Stimulated activated CD8-positive, alpha-beta memory T cell treated with anti-CD3 and anti-CD28 coated beads, Interleukin-15, amount 100 ng/mL, for 48 hours (primary cell): ENCODE measurements at regions not wholly inside any gene's neighbourhood (a gene's known extent, or its start where the extent isn't known, plus 50 kb on each side); places are given as distances from the start of the nearest gene placed in this dataset.

Experiments
- DNase-seq, 2 donors: peaks; one replicate each; pipeline ENCODE4 v3.0.0-alpha.2; 2020; ENCODE audit warnings: low read depth in 2 of 2

DNA sequence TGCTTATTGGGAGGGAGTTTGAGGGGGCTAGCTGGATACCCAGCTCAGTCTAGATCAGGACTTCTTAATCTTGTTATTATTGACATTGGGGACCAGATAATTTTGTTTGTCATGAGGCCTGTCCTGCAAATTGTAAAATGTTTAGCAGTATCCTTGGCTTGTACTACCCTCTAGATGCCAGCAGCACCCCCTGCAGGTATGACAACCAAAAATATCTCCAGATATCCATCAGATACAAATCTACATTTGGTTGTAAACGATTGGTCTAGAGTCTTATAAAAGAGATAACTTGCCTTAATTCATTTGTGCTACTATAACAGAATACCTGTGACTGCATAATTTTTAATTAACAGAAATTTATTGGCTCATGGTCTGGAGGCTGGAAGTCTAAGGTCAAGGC lies 1232.2 kb downstream of the XPNPEP1 start:
- DNase-seq = no peak

DNA sequence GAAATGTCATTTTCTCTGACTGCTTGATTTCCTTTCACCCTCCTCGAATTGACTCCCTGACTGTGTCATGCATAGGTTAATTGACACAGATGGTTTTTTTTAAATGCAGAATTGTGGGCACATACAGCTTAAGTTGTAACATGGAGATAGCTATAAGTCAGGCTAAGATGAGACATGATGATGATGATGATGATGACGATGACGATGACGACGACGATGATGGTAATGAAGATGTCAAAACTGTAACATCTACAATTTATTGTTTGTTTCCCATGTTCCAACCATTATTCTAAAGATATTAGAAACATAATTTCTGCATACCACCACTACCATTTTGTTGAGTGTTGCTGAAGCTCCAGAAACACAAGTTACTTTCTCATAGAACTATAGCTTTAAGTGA lies 1232.8 kb downstream of the XPNPEP1 start:
- no peak for DNase-seq

DNA sequence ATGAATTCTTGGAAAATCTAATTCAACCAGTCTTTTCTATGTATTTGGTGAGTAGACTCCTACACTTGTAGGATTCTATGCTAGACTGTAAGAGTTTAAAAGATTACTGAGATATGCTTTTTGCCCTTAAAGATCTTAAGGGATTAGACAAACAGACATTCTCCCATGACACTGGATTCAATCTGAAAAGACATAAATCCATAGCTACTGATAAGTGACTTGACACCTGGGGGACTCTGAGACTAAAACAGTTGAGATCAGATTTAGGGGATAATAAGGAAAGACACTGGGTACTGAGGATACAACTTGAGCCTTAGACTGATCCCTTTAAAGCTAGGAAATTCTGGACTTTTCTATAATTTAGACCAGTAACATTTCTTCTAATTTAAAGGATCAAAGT lies 1233.4 kb downstream of the XPNPEP1 start:
- no peak for DNase-seq

- no peak for DNase-seq
Observed at GRCh38 chr10:108688314-108688713, 1235.0 kb downstream of the XPNPEP1 start.

- DNase-seq = no peak
Observed at GRCh38 chr10:108685863-108686531, 1237.3 kb downstream of the XPNPEP1 start.

DNA sequence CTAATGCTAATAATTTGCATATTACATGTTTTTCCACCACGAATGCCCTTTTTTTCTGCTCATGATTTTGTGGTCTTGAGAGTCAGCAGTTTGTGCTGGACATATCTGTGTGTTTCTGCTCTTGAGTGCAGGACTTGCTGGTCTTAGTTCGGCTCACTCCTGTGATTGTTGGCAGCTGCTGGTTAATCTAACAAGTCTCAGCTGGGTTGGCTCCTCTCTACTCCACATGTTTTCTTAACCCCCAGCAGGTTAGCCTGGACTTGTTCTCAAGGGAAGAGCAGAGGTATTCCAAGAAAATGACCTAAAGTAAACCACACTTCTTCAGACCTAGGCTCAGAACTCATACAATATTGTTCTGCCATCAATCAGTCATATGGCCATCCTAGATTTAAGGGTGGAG lies 1238.9 kb downstream of the XPNPEP1 start:
- DNase-seq = no peak

GRCh38 chr10:108673741-108674140 lies 1249.6 kb downstream of the XPNPEP1 start:
- DNase-seq = no peak

- no peak for DNase-seq
Observed at GRCh38 chr10:108663587-108663986, 1259.7 kb downstream of the XPNPEP1 start.

- no peak for DNase-seq
Observed at GRCh38 chr10:108662975-108663374, 1260.3 kb downstream of the XPNPEP1 start.

DNA sequence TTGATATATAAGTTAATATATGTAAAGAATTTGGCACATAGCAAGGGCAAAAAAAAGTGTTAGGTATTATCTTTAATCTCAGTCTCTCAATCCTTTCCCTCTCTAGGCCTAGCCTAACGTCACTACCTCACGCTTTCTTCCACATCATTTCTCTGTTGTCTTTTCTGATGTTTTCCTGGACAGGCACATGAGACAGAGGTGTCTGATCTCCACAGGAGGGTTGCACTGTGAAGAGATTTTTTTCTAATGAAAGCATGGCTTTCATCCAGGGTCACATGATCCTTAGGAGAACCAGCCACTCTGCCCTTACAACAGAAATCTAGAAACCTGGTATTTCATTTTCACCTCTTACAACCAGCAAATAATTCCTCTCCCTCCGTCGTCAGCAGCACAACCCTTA lies 1268.3 kb downstream of the XPNPEP1 start:
- no peak for DNase-seq

- DNase-seq = no peak
Observed at GRCh38 chr10:108653531-108653930, 1269.8 kb downstream of the XPNPEP1 start.

DNA sequence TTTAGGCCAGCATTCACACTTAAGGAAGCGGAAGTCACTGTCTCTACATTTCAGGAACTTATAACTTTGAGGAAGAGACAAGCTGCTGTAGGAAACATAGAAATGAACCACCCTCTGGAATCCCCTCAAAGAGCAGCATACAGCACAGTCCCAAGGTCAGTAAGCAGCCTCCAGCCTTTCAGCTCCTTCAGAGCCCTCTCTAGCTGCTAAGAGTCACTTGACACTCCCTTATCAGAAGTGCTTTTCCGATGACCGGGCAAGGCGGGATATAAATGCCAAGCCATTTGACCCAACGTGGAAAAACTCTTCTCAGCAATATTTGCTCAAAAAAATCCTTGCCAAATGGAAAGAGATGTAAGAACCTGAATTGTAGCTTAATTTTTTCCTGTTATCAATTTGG lies 1284.3 kb downstream of the XPNPEP1 start:
- no peak for DNase-seq

- DNase-seq = no peak
Observed at GRCh38 chr10:108638225-108638624, 1285.1 kb downstream of the XPNPEP1 start.

GRCh38 chr10:108633046-108633445 lies 1290.3 kb downstream of the XPNPEP1 start:
- no peak for DNase-seq

GRCh38 chr10:108632144-108632543 lies 1291.2 kb downstream of the XPNPEP1 start:
- no peak for DNase-seq

DNA sequence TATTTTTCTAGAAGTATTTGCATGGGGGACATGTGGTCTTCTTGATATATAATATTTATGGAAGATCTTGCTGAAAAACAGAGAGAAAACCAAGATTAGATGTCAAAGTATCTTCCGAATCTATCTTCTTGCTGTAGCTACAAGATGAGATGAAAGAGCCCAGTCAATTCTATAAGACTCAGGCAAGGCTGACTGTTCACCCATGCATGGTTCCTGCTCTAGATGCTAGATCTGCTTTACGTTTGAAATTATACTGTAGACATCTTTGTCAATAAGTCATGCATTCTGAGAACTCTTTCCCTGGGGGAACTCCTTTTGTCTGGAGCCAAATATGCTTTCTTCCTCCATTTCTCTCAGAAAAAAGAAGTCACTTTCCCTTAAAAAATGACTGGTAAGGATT lies 1292.0 kb downstream of the XPNPEP1 start:
- no peak for DNase-seq

DNA sequence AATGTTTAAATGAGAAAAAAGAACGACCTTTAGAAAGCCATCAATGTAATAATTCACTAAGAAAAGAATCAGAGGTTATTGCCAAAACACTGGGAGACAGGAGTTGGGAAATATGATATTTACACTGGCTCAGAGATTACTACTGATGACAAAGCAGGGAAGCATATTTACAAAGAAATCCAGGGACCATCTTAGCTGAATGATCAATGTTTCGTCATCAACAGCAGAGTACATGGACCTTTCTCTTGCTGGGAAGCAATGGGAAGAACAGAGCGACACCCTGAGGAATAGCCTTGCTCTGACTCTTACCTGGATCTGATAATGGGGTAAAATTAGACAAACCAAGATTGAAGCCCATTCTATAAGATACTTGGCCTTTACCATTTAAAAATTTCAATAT lies 1293.5 kb downstream of the XPNPEP1 start:
- DNase-seq = no peak

DNA sequence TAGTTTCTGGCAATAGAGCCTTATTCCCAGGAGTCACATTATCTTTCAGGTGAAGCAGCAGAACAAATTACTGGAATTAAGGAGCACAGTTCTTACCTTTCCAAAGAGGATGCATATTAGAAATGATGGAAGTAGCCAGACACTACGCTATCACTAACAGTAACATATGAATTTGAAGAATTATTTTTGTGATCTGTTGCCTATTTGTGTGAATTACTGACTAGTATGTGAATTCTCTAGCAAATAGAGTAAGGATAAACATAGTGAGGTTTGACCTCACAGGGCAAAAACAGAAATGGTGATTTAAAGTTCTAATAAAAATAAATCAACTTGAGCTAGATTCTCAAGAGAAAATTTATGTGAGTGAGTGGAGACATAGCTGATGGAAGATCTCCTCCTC lies 1299.3 kb downstream of the XPNPEP1 start:
- no peak for DNase-seq

- no peak for DNase-seq
Observed at GRCh38 chr10:108620821-108621534, 1302.3 kb downstream of the XPNPEP1 start.

DNA sequence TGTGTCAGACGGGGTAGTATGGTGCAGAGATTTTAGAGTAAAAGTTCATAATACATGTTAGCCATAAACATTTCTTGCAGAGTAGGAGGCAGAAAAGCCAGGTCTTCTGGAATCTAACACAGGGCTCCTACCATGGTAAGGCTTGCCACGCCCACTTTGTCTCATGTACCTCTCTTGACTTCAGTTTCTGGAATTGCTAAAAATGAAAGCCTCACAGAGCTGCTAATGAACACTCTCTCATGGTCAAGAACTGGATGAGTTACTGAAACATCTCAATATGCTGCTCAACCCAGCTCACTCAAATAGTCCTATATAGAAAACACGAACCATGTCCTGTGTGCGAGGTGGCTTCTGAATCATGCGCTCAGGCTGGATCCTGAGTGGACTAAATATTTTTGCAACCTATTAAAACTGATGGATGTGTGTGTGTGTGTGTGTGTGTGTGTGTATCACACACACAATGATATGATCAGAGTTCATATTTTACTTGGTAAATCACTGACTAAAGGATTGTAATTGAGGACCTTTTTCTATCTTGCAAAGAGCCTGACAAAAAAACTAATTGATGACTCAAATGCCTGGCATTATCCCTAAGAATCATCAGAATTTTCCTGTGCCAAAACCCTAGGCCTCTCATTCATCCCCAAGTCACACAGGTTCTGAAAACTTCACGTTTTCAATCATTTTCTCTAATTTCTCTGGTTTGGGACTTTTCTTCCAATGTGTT lies 1306.6 kb downstream of the XPNPEP1 start:
- no peak for DNase-seq

GRCh38 chr10:108615576-108616320 lies 1307.6 kb downstream of the XPNPEP1 start:
- DNase-seq = no peak

DNA sequence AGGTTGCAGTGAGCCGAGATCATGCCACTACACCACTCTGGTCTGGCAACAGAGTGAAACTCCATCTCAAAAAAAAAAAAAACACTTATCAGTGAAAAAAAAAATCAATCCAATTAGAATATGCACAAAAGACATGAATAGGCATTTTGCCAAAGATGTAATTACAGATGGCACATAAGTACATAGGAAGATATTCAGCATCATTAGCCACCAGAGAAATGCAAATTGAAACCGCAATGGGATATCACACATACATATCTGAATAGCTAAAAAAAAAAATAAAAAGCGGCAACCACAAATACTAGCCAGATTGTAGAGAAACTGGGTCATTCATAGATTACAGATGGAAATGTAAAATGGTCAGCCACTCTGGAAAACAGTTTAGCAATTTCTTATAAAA lies 1310.8 kb downstream of the XPNPEP1 start:
- no peak for DNase-seq
